IgD-negative memory B cell (primary cell): ENCODE measurements at regions not wholly inside any gene's neighbourhood (a gene's known extent, or its start where the extent isn't known, plus 50 kb on each side); places are given as distances from the start of the nearest gene placed in this dataset.
"Not testable (repeated sequence)": the region's sequence is repeated elsewhere in the genome, so short reads cannot be mapped to it uniquely, and the experiment has no call there.

ENCODE experiments used
- H3K27ac Mint-ChIP-seq, 3 donors: one replicate each; pipeline ENCODE4 v1.8.0; 2020 to 2022; ENCODE audit warnings: mild to moderate bottlenecking in 3 of 3, mixed read lengths in 3 of 3, moderate library complexity in 1 of 3
- H3K27me3 Mint-ChIP-seq: one replicate; pipeline ENCODE4 v1.8.0; 2021; ENCODE audit warnings: mixed read lengths
- H3K36me3 Mint-ChIP-seq: one replicate; pipeline ENCODE4 v1.8.0; 2020; ENCODE audit warnings: mild to moderate bottlenecking, mixed read lengths
- H3K4me1 Mint-ChIP-seq, 3 donors: one replicate each; pipeline ENCODE4 v1.8.0; 2020 to 2022; ENCODE audit warnings: mixed read lengths in 3 of 3, mild to moderate bottlenecking in 1 of 3
- H3K4me3 Mint-ChIP-seq, 4 donors: one replicate each; pipeline ENCODE4 v1.8.0; 2020 to 2022; ENCODE audit warnings: mild to moderate bottlenecking in 4 of 4, mixed read lengths in 4 of 4, moderate library complexity in 3 of 4
- H3K9me3 Mint-ChIP-seq, 3 donors: one replicate each; pipeline ENCODE4 v1.8.0; 2020 to 2021; ENCODE audit warnings: mixed read lengths in 3 of 3, mild to moderate bottlenecking in 1 of 3

GRCh38 chr4:110424144-110424543 is 51.8 kb upstream of the ENPEP start:
- Mint-ChIP-seq H3K4me1 (no peaks in the 10 kb centered on the region), H3K4me3 (no peak overlapping the region), H3K9me3 (peaks cover 0 to 9% (median 0%) of the 10 kb centered on the region in 3 donors), H3K36me3 (peaks cover 4% of the 10 kb centered on the region), H3K27me3 (no peaks in the 10 kb centered on the region), H3K27ac (no peak overlapping the region)

DNA sequence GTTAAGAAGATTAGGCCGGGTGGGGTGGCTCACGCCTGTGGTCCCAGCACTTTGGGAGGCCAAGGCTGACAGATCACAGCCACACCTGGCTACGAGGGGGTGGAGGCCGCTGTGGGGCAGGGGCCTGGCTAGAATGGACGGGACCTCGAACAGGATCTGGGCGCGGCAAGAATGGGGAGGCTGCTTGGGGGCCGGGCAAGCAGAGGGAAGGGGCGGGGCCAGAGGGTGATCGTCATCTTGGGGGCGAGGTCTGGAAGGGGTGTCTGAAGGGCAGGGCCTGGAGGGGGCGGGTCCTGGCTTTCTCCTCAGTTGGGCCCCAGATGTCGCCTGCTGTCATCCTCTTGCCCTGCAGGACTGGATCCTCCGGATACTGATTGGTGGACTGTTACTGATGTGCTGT is 57.3 kb upstream of the ENPEP start:
- Mint-ChIP-seq H3K36me3 (peaks cover 2% of the 10 kb centered on the region), H3K27ac (no peak overlapping the region), H3K4me1 (no peaks in the 10 kb centered on the region), H3K4me3 (peak overlapping the region in 1 of 4 donors; percentile 52), H3K27me3 (no peaks in the 10 kb centered on the region), H3K9me3 (peaks cover 0 to 12% (median 2%) of the 10 kb centered on the region in 3 donors)

- peaks cover 2% of the 10 kb centered on the region for H3K36me3 Mint-ChIP-seq
- H3K27ac Mint-ChIP-seq = no peak overlapping the region
- peaks cover 0 to 9% (median 3%) of the 10 kb centered on the region in 3 donors for H3K9me3 Mint-ChIP-seq
- H3K4me1 Mint-ChIP-seq = no peaks in the 10 kb centered on the region
- H3K27me3 Mint-ChIP-seq = no peaks in the 10 kb centered on the region
- H3K4me3 Mint-ChIP-seq = no peak overlapping the region
Measured at GRCh38 chr4:110417136-110417535, 58.8 kb upstream of the ENPEP start.

DNA sequence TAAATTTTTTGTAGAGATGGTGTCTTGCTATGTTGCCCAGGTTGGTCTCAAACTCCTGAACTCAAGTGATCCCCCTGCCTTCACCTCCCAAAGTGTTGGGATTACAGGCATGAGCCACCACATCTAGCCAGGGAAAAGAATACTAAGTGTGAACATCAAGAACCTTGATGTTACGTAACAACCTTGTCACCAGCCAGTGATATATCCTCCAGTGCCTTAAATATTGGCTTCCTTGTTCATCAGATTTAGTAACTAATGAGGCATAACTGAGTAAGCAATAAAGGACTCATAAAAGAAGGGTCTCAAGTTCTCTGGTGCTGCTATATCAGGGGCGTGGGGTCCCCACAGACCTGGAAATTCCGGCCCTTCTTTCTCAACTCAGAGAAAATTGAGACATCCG is 60.5 kb upstream of the ENPEP start:
- Mint-ChIP-seq H3K9me3 (peaks cover 0 to 6% (median 3%) of the 10 kb centered on the region in 3 donors), H3K36me3 (no peaks in the 10 kb centered on the region), H3K27me3 (no peaks in the 10 kb centered on the region), H3K27ac (no peak overlapping the region), H3K4me3 (no peak overlapping the region), H3K4me1 (no peaks in the 10 kb centered on the region)

DNA sequence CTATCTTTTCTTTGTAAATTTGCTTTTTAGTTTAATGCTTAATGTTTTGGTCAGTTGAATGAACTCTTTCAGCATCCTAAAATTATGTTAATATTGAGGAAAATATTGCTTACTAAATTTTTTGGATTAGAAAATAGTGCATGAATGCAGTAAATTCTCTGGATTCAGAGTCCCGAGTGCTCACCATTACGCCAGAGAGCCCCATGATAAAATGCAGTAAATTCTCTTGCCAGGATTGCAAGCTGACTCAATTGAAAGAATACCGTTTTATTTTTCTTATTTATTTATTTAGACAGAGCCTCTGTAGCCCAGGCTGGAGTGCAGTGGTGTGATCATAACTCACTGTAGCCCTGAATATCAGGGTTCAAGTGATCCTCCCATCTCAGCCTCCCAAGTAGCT is 60.9 kb upstream of the ENPEP start:
- Mint-ChIP-seq H3K4me3 (no peak overlapping the region), H3K4me1 (no peaks in the 10 kb centered on the region), H3K27ac (no peak overlapping the region), H3K36me3 (no peaks in the 10 kb centered on the region), H3K9me3 (peaks cover 0 to 6% (median 3%) of the 10 kb centered on the region in 3 donors), H3K27me3 (no peaks in the 10 kb centered on the region)

DNA sequence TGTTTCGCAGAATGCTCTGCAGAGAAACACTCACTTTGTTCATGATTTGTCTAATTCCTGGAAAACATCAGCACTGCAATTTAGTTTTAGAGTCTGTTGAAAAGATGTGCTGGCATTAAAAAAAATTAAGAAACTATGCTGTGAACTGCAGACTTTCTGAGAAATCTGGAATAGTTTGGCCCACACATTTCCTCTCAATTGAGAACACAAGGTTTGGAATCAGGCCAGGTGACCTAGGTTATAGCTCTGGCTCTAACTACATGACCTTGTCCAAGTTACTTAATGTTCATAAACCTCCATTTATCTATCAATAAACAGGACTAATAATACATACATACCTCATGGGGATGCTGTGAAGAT is 61.4 kb upstream of the ENPEP start:
- Mint-ChIP-seq H3K27me3 (no peaks in the 10 kb centered on the region), H3K9me3 (peaks cover 0 to 6% (median 3%) of the 10 kb centered on the region in 3 donors), H3K4me1 (no peaks in the 10 kb centered on the region), H3K4me3 (no peak overlapping the region), H3K36me3 (no peaks in the 10 kb centered on the region), H3K27ac (no peak overlapping the region)

DNA sequence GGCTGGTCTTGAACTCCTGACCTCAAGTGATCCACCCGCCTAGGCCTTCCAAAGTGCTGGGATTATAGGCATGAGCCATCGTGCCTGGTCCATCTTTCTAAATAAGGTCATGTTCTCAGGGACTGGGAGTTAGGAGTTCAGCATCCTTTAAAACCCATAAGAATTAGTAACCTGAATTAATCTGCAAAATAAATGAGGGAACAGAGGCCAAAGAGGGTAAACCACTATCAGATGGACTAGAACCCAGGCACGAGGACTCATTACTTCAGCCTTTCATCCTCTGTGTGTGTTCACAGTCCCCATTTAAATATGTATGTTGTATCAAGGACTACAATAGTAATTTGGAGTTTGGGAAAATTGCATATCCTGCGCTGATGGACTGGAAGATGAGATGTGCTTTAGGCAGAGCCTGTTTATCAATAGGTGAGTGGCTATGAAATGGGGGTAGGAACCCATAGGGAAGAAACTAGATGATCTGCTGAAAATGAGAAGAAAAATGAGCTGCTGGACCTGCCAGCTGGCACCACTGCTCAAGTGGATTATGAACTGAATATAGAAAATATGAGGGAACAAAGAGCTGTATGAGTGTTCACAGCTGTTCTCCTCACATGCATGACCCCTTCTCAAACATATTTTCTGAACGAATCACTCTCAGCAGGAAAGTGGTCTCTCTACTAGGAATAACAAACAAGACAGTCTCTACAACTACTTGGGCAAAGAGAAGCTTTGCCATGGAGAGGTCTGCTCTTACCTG is 62.0 kb upstream of the ENPEP start:
- H3K4me3 Mint-ChIP-seq, H3K4me1 Mint-ChIP-seq, H3K27ac Mint-ChIP-seq, H3K9me3 Mint-ChIP-seq, H3K27me3 Mint-ChIP-seq, H3K36me3 Mint-ChIP-seq: not testable (repeated sequence)

GRCh38 chr4:110412354-110413065 is 63.4 kb upstream of the ENPEP start:
- H3K27ac Mint-ChIP-seq = no peak overlapping the region
- H3K36me3 Mint-ChIP-seq = no peaks in the 10 kb centered on the region
- peak overlapping the region in 1 of 4 donors; percentile 12 for H3K4me3 Mint-ChIP-seq
- no peaks in the 10 kb centered on the region for H3K4me1 Mint-ChIP-seq
- no peaks in the 10 kb centered on the region for H3K27me3 Mint-ChIP-seq
- H3K9me3 Mint-ChIP-seq = peaks cover 0 to 6% (median 1%) of the 10 kb centered on the region in 3 donors

DNA sequence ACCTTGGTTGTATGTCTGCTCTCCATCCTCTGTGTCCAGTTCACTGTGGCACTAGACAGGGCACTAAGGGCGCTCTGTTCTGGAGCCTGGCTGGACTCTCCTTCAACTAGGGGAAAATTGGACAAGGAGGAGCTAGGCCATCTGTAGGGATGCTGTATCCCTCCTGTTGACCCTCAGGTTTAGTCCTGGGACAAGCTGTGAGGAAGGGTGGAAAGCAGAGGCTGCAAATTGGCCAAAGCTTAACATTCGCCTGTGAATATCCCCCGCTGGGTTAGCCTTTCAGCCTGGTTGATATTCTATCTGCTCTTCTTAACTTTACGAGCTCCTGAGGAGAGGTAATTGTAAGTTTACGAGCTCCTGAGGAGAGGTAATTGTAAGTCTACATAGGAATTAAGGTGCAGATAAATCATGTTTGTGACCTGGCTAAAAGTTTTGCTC is 64.4 kb upstream of the ENPEP start:
- H3K36me3 Mint-ChIP-seq = no peaks in the 10 kb centered on the region
- no peaks in the 10 kb centered on the region for H3K27me3 Mint-ChIP-seq
- H3K27ac Mint-ChIP-seq = no peak overlapping the region
- peak overlapping the region in 2 of 4 donors; percentile 57 to 64 for H3K4me3 Mint-ChIP-seq
- no peaks in the 10 kb centered on the region for H3K4me1 Mint-ChIP-seq
- H3K9me3 Mint-ChIP-seq = peaks cover 0 to 1% (median 1%) of the 10 kb centered on the region in 3 donors

GRCh38 chr4:110410853-110411573 is 64.9 kb upstream of the ENPEP start:
- H3K27ac Mint-ChIP-seq, H3K9me3 Mint-ChIP-seq, H3K4me1 Mint-ChIP-seq, H3K27me3 Mint-ChIP-seq, H3K36me3 Mint-ChIP-seq: not testable (repeated sequence)
- H3K4me3 Mint-ChIP-seq = peak overlapping the region in 1 of 4 donors; percentile 64

DNA sequence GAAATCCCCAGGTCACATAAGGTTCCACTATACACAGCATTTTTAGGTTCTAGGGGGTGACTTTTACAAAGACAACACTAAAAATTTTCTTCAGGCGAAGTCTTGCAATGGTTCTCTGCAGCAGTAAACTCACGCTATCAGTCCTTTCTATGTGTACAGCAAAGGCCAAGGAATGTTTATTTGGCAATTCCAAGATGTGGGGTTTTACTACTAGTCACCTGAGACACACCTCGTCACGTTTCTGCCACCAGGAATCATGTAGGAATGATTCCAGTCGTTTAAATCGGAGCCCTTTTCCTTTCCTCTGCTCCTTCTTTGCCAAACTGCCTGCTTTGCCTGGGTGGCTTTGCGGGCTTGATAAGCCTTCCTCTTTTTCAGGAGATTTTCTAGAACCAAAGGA is 75.9 kb upstream of the ENPEP start:
- Mint-ChIP-seq H3K9me3 (peaks cover 0 to 2% (median 1%) of the 10 kb centered on the region in 3 donors), H3K27me3 (peaks cover 2% of the 10 kb centered on the region), H3K27ac (no peak overlapping the region), H3K4me3 (no peak overlapping the region), H3K4me1 (no peaks in the 10 kb centered on the region), H3K36me3 (no peaks in the 10 kb centered on the region)

- H3K27ac Mint-ChIP-seq, H3K4me1 Mint-ChIP-seq, H3K27me3 Mint-ChIP-seq, H3K4me3 Mint-ChIP-seq, H3K9me3 Mint-ChIP-seq, H3K36me3 Mint-ChIP-seq: not testable (repeated sequence)
Measured at GRCh38 chr4:110399046-110399445, 76.9 kb upstream of the ENPEP start.

DNA sequence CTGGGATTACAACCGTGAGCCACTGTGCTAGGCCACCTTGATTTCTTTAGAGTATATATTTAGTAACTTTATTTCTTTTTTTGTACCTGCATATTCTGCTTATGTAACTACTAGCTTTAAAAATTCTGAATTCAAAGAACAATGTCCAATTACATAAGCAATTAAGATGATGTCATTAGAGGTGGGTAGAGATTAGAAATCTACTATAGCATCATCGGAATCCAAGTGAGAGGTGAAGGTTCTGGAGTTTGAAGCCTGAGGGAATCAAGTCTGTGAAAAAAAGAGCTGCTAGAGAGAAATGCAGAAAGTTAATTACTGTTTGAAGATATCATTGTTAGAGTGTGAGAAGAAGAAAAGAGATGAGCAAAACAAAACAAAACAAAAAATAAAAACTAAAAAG is 79.0 kb upstream of the ENPEP start:
- peaks cover 8% of the 10 kb centered on the region for H3K27me3 Mint-ChIP-seq

GRCh38 chr4:110395421-110395820 is 80.5 kb upstream of the ENPEP start:
- peaks cover 0 to 2% (median 2%) of the 10 kb centered on the region in 3 donors for H3K9me3 Mint-ChIP-seq
- no peak overlapping the region for H3K4me3 Mint-ChIP-seq
- peaks cover 6% of the 10 kb centered on the region for H3K27me3 Mint-ChIP-seq
- no peaks in the 10 kb centered on the region for H3K36me3 Mint-ChIP-seq
- no peaks in the 10 kb centered on the region for H3K4me1 Mint-ChIP-seq
- H3K27ac Mint-ChIP-seq = no peak overlapping the region

More for the DNA sequence above, 79.0 kb upstream of the ENPEP start:
- Mint-ChIP-seq H3K27ac (no peak overlapping the region), H3K4me1 (no peaks in the 10 kb centered on the region), H3K4me3 (no peak overlapping the region), H3K36me3 (no peaks in the 10 kb centered on the region), H3K9me3 (peaks cover 0 to 2% (median 0%) of the 10 kb centered on the region in 3 donors)

- Mint-ChIP-seq H3K36me3 (peaks cover 1% of the 10 kb centered on the region), H3K27me3 (peaks cover 6% of the 10 kb centered on the region), H3K9me3 (peaks cover 0 to 2% (median 0%) of the 10 kb centered on the region in 3 donors), H3K4me3 (no peak overlapping the region), H3K4me1 (no peaks in the 10 kb centered on the region), H3K27ac (no peak overlapping the region)
Measured at GRCh38 chr4:110394871-110395270, 81.1 kb upstream of the ENPEP start.
